ENCODE measurements at regions not wholly inside any gene's neighbourhood (a gene's known extent, or its start where the extent isn't known, plus 50 kb on each side); places are given as distances from the start of the nearest gene placed in this dataset.

DNA sequence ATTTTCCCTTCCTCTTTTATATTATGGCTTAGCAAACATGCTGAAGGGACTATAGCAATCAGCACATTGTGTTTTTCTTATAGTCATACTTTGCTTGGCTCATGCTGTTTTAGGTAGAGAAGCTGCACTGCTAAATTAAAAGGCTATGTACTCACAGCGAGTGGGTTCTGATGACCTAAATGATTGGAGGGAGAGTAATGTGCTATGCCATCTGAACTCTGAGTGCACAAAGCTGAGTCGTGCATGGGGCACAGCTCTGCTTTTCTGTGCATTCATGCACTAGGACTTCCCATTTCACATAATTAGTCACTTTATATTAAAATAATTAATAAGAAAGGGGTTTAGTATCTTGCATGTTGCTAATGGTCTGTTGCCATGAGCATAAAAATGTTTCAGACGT lies 132.7 kb upstream of the ADGRL3 start:
- DNase-seq (peak; percentile 34), ATAC-seq (no peak)
- Histone ChIP-seq H3K27ac (ENCODE audit: low read length) (no peak overlapping the region), H3K36me3 (ENCODE audit: low read depth, low read length) (no peaks in the 10 kb centered on the region), H3K9me3 (ENCODE audit: low read length) (no peaks in the 10 kb centered on the region), H3K4me1 (ENCODE audit: insufficient read depth, low read length) (peaks cover 20% of the 10 kb centered on the region), H3K9me2 (replicated peaks; ENCODE audit: low read length) (no peaks in the 10 kb centered on the region), H3K9ac (ENCODE audit: low read length) (no peak overlapping the region), H3K4me2 (ENCODE audit: low read length) (no peak overlapping the region), H3K27me3 (ENCODE audit: low read length) (no peaks in the 10 kb centered on the region), H3F3A (ENCODE audit: low read length, unreplicated experiment) (no peaks in the 10 kb centered on the region), H4K20me1 (ENCODE audit: low read length) (no peaks in the 10 kb centered on the region), H3K4me3 (ENCODE audit: low read length) (no peak overlapping the region), H2AFZ (ENCODE audit: low read length) (no peak overlapping the region), H3K79me2 (ENCODE audit: low read length) (no peaks in the 10 kb centered on the region)
- ChIA-PET CTCF (no interaction called here), POLR2A (ENCODE audit: unreplicated experiment) (no interaction called here)
- TF ChIP-seq EZH2 (IDR thresholded peaks at IDR 0.05; ENCODE audit: low read length, unreplicated experiment) (no peak), EZH2phosphoT487 (IDR thresholded peaks at IDR 0.05; ENCODE audit: borderline replicate concordance, low read length) (no peak), CTCF (conservative IDR thresholded peaks at IDR 0.05; ENCODE audit: low read depth, low read length) (no peak)
- intact Hi-C loops (cut with micrococcal nuclease), result no loop called here
- no TSS peak for BruUV-seq (replicated peaks)

GRCh38 chr4:61068060-61068459 lies 132.1 kb upstream of the ADGRL3 start:
- no peak overlapping the region for H3K4me2 ChIP-seq (ENCODE audit: low read length)
- ChIA-PET POLR2A (ENCODE audit: unreplicated experiment) (no interaction called here), CTCF (no interaction called here)
- no peaks in the 10 kb centered on the region for H3K9me2 ChIP-seq (replicated peaks; ENCODE audit: low read length)
- TF ChIP-seq CTCF (conservative IDR thresholded peaks at IDR 0.05; ENCODE audit: low read depth, low read length), result no peak
- no peak for TF ChIP-seq EZH2phosphoT487 (IDR thresholded peaks at IDR 0.05; ENCODE audit: borderline replicate concordance, low read length)
- TF ChIP-seq EZH2 (IDR thresholded peaks at IDR 0.05; ENCODE audit: low read length, unreplicated experiment), result no peak
- no peak overlapping the region for H3K4me3 ChIP-seq (ENCODE audit: low read length)
- no peaks in the 10 kb centered on the region for H3F3A ChIP-seq (ENCODE audit: low read length, unreplicated experiment)
- no peak overlapping the region for H2AFZ ChIP-seq (ENCODE audit: low read length)
- no peaks in the 10 kb centered on the region for H3K27me3 ChIP-seq (ENCODE audit: low read length)
- H4K20me1 ChIP-seq (ENCODE audit: low read length), result no peaks in the 10 kb centered on the region
- ATAC-seq (no peak), DNase-seq (no peak)
- intact Hi-C loops (cut with micrococcal nuclease), result no loop called here
- BruUV-seq (replicated peaks), result no TSS peak
- no peak overlapping the region for H3K27ac ChIP-seq (ENCODE audit: low read length)
- H3K79me2 ChIP-seq (ENCODE audit: low read length), result no peaks in the 10 kb centered on the region
- H3K9ac ChIP-seq (ENCODE audit: low read length), result no peak overlapping the region
- no peaks in the 10 kb centered on the region for H3K9me3 ChIP-seq (ENCODE audit: low read length)
- H3K36me3 ChIP-seq (ENCODE audit: low read depth, low read length), result no peaks in the 10 kb centered on the region
- peaks cover 20% of the 10 kb centered on the region for H3K4me1 ChIP-seq (ENCODE audit: insufficient read depth, low read length)

DNA sequence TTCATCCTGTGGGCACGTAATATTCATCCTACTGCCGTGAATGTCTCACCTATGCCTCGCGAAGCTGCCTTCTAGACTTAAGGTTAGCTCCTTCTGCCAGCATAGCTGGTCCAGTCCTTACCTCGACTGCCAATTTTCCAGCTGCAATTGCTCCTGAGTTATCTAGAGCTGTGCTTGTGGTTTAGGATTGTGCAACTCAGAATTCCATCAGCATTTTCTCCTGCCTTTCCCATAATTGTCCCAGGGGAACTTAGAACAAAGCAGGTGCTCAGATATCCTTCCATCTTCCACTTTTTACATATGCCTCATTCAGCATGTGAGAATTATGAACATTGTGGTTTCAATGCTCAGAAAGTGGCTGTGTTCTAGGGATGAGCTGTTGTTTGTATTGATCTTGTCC lies 131.4 kb upstream of the ADGRL3 start:
- TF ChIP-seq CTCF (conservative IDR thresholded peaks at IDR 0.05; ENCODE audit: low read depth, low read length), result no peak
- TF ChIP-seq EZH2 (IDR thresholded peaks at IDR 0.05; ENCODE audit: low read length, unreplicated experiment), result no peak
- TF ChIP-seq EZH2phosphoT487 (IDR thresholded peaks at IDR 0.05; ENCODE audit: borderline replicate concordance, low read length), result no peak
- H3K79me2 ChIP-seq (ENCODE audit: low read length), result no peaks in the 10 kb centered on the region
- ChIA-PET CTCF (no interaction called here), POLR2A (ENCODE audit: unreplicated experiment) (no interaction called here)
- no TSS peak for BruUV-seq (replicated peaks)
- H3K4me3 ChIP-seq (ENCODE audit: low read length), result no peak overlapping the region
- peaks cover 20% of the 10 kb centered on the region for H3K4me1 ChIP-seq (ENCODE audit: insufficient read depth, low read length)
- H3K9ac ChIP-seq (ENCODE audit: low read length), result no peak overlapping the region
- no peaks in the 10 kb centered on the region for H3K9me3 ChIP-seq (ENCODE audit: low read length)
- peak; percentile 69 for DNase-seq
- ATAC-seq, result no peak
- no peaks in the 10 kb centered on the region for H3K27me3 ChIP-seq (ENCODE audit: low read length)
- intact Hi-C loops (cut with micrococcal nuclease), result no loop called here
- H3K9me2 ChIP-seq (replicated peaks; ENCODE audit: low read length), result no peaks in the 10 kb centered on the region
- no peak overlapping the region for H2AFZ ChIP-seq (ENCODE audit: low read length)
- H3F3A ChIP-seq (ENCODE audit: low read length, unreplicated experiment), result no peaks in the 10 kb centered on the region
- H3K27ac ChIP-seq (ENCODE audit: low read length), result no peak overlapping the region
- no peaks in the 10 kb centered on the region for H4K20me1 ChIP-seq (ENCODE audit: low read length)
- no peak overlapping the region for H3K4me2 ChIP-seq (ENCODE audit: low read length)
- no peaks in the 10 kb centered on the region for H3K36me3 ChIP-seq (ENCODE audit: low read depth, low read length)

Data from PC-3 (cell line).